K562 (cell line): ENCODE measurements at regions not wholly inside any gene's neighbourhood (a gene's known extent, or its start where the extent isn't known, plus 50 kb on each side); places are given as distances from the start of the nearest gene placed in this dataset.

Experiments used
- ATAC-seq: fragments of 200-7000 bp; cut with Tn5 transposase; 3 replicates; pipeline ENCODE4 v1.9.1; 2020; ENCODE audit warnings: moderate library complexity
- BruUV-seq: library from RNA; stranded (reverse); fragments of 400-500 nt; replicated peaks from 2 replicates; lab custom pipeline; 2021; lab: Mats Ljungman, UMichigan
- CTCF ChIA-PET: fragments of 300-600 bp; formaldehyde crosslinking; extraction: SDS; loops from one replicate; lab custom pipeline; 2021; ENCODE audit warnings: low intra/inter-chr PET ratio; lab: Yijun Ruan, JAX
- POLR2A ChIA-PET: fragments of 300-600, 350-650 bp; sonication (Branson Sonifier 250); formaldehyde crosslinking; extraction: SDS; loops from one replicate; lab custom pipeline; 2021; ENCODE audit warnings: antibody characterized with exemption, inconsistent platforms; lab: Yijun Ruan, JAX
- DNase-seq, 4 experiments: peaks; one replicate each; pipeline versions ENCODE4 v3.0.0 to v3.0.0-alpha.2; 2011 to 2018; ENCODE audit warnings: low spot score in 3 of 4, mixed read lengths in 3 of 4; ENCODE audit errors: extremely low read depth in 1 of 4
- FAIRE-seq: peaks from 2 replicates; lab custom pipeline; 2011; peaks lifted over from hg19 to GRCh38; lab: Jason Lieb, UNC
- H2AFZ ChIP-seq: 2 replicates; pipeline ENCODE4 v1.6.0; 2011; ENCODE audit warnings: low read depth, low read length, control low read depth, inconsistent platforms
- H3K27ac ChIP-seq: fragments of 200-600 bp; 3 replicates; pipeline ENCODE4 v1.8.0; 2011; ENCODE audit warnings: low read depth, mild to moderate bottlenecking, control low read depth, inconsistent platforms, low read length, moderate library complexity, mixed read lengths; ENCODE audit errors: extremely low read depth
- H3K27me3 ChIP-seq, 2 experiments: fragments of 300-600 bp in 1 of 2; 2 replicates in 1 of 2; 3 replicates in 1 of 2; pipeline versions ENCODE4 v1.6.0 to v1.8.0; 2011; ENCODE audit warnings: inconsistent platforms in 2 of 2, low read length in 2 of 2, mild to moderate bottlenecking in 1 of 2, mixed read lengths in 1 of 2, moderate library complexity in 1 of 2; ENCODE audit not compliant: control insufficient read depth in 2 of 2, insufficient read depth in 2 of 2
- H3K36me3 ChIP-seq: fragments of 300-600 bp; 3 replicates; pipeline ENCODE4 v1.8.0; 2011; ENCODE audit warnings: mild to moderate bottlenecking, low read length, inconsistent platforms; ENCODE audit not compliant: control insufficient read depth, insufficient read depth
- H3K4me1 ChIP-seq, 2 experiments: fragments of 200-600 bp in 1 of 2; replicated peaks in 1 of 2; 2 replicates in 1 of 2; 3 replicates in 1 of 2; pipeline versions ENCODE4 v1.5.1 to v1.8.0; 2011; ENCODE audit warnings: inconsistent platforms in 2 of 2, low read length in 2 of 2, mild to moderate bottlenecking in 1 of 2, mixed read lengths in 1 of 2, moderate library complexity in 1 of 2; ENCODE audit not compliant: control insufficient read depth in 2 of 2, insufficient read depth in 2 of 2
- H3K4me2 ChIP-seq: 2 replicates; pipeline ENCODE4 v1.6.1; 2011; ENCODE audit warnings: low read length, control low read depth, inconsistent platforms, mixed read lengths; ENCODE audit not compliant: insufficient read depth
- H3K4me3 ChIP-seq: fragments of 200-600 bp; sonication (generic), shearing (Covaris generic); 2 replicates; pipeline ENCODE4 v1.5.1; 2016; ENCODE audit warnings: control low read depth, inconsistent platforms
- H3K79me2 ChIP-seq: fragments of 200-600 bp; 3 replicates; pipeline ENCODE4 v1.8.0; 2011; ENCODE audit warnings: low read length, inconsistent platforms; ENCODE audit not compliant: control insufficient read depth, insufficient read depth
- H3K9ac ChIP-seq, 2 experiments: 2 replicates each; pipeline versions ENCODE4 v1.6.0 to v1.6.1; 2011; ENCODE audit warnings: low read depth in 2 of 2, low read length in 2 of 2, control low read depth in 1 of 2, inconsistent platforms in 1 of 2, mild to moderate bottlenecking in 1 of 2, mixed read lengths in 1 of 2; ENCODE audit not compliant: insufficient read depth in 1 of 2
- H3K9me1 ChIP-seq: one replicate; pipeline ENCODE4 v1.6.0; 2011; ENCODE audit warnings: inconsistent platforms, mild to moderate bottlenecking, low read length, moderate library complexity; ENCODE audit not compliant: control insufficient read depth, insufficient read depth
- H3K9me3 ChIP-seq: replicated peaks from 2 replicates; pipeline ENCODE4 v1.5.1; 2011; ENCODE audit warnings: low read depth, low read length, inconsistent platforms; ENCODE audit not compliant: control insufficient read depth, insufficient read depth
- H4K20me1 ChIP-seq: replicated peaks from 2 replicates; pipeline ENCODE4 v1.6.1; 2011; ENCODE audit warnings: low read length, inconsistent platforms, mixed read lengths; ENCODE audit not compliant: control insufficient read depth, insufficient read depth
- ARHGAP35 ChIP-seq: fragments of 450-650 bp; IDR thresholded peaks from 2 replicates; pipeline ENCODE4 v1.6.1; 2018; ENCODE audit not compliant: partially characterized antibody
- CBX3 ChIP-seq, 2 experiments: IDR thresholded peaks; 1 replicate in 1 of 2; 2 replicates in 1 of 2; pipeline ENCODE4 v1.6.1; 2012; ENCODE audit warnings: inconsistent platforms in 2 of 2, low read length in 2 of 2, borderline replicate concordance in 1 of 2, control low read depth in 1 of 2
- CCAR2 ChIP-seq: fragments of 200-400 bp; formaldehyde crosslinking; IDR thresholded peaks from 2 replicates; pipeline ENCODE4 v1.6.1; 2017; ENCODE audit warnings: mild to moderate bottlenecking, low read depth, low read length
- CEBPB ChIP-seq: fragments of 450-650 bp; IDR thresholded peaks from 2 replicates; pipeline ENCODE4 v1.6.1; 2016; ENCODE audit warnings: missing genetic modification characterization, missing compliant biosample characterization
- MAZ ChIP-seq, 2 experiments: fragments of 450-650 bp in 1 of 2; sonication (generic) in 1 of 2; formaldehyde crosslinking; IDR thresholded peaks in 1 of 2; conservative IDR thresholded peaks in 1 of 2; 2 replicates each; pipeline versions ENCODE4 v1.4.0 to v1.5.0; 2020; ENCODE audit warnings: mild to moderate bottlenecking in 1 of 2, missing genetic modification reagents in 1 of 2
- NFE2L1 ChIP-seq: fragments of 450-650 bp; IDR thresholded peaks from 2 replicates; pipeline ENCODE4 v1.6.1; 2016; ENCODE audit warnings: missing genetic modification characterization, low read depth, mild to moderate bottlenecking, missing compliant biosample characterization, moderate library complexity, borderline replicate concordance
- PHB2 ChIP-seq: fragments of 450-650 bp; IDR thresholded peaks from 2 replicates; pipeline ENCODE4 v1.6.1; 2017; ENCODE audit warnings: low read depth
- POLR3A ChIP-seq: IDR thresholded peaks from 2 replicates; pipeline ENCODE4 v1.6.1; 2011; ENCODE audit warnings: borderline replicate concordance, mild to moderate bottlenecking, moderate library complexity; ENCODE audit not compliant: insufficient read length, insufficient read depth; ENCODE audit errors: extremely low read depth
- SMAD1 ChIP-seq: fragments of 150-350 bp; IDR thresholded peaks from 2 replicates; pipeline ENCODE4 v1.6.1; 2014; ENCODE audit warnings: low read length, low read depth; ENCODE audit not compliant: partially characterized antibody
- TOE1 ChIP-seq, 2 experiments: fragments of 450-650 bp in 1 of 2; sonication (generic) in 1 of 2; formaldehyde crosslinking in 1 of 2; IDR thresholded peaks; 2 replicates each; pipeline versions ENCODE4 v1.7.1 to v1.8.0; 2016 to 2022; ENCODE audit warnings: borderline replicate concordance in 2 of 2, mild to moderate bottlenecking in 2 of 2, antibody characterized with exemption in 1 of 2, inconsistent platforms in 1 of 2, low read depth in 1 of 2, missing genetic modification reagents in 1 of 2, moderate library complexity in 1 of 2
- ZC3H8 ChIP-seq: fragments of 450-650 bp; IDR thresholded peaks from 2 replicates; pipeline ENCODE4 v1.6.1; 2017
- ZNF146 ChIP-seq: IDR thresholded peaks from one replicate; pipeline ENCODE4 v1.6.1; 2018; ENCODE audit warnings: missing compliant biosample characterization; ENCODE audit not compliant: unreplicated experiment
- WGBS: fragments of 100-300 bp; shearing (Covaris generic); methylation state at CpG from one replicate; pipeline ENCODE4 v1.1.6; 2016; ENCODE audit warnings: low coverage, mixed read lengths; ENCODE audit not compliant: insufficient coverage; ENCODE audit errors: missing lambda C conversion rate; 5-methylcytosine and 5-hydroxymethylcytosine counted together
- in situ Hi-C: fragments of 300-500 bp; cut with MboI; formaldehyde crosslinking; loops from 4 replicates; pipeline ENCODE4 v1.15.0; 2018; ENCODE audit warnings: inconsistent platforms, mixed read lengths
- intact Hi-C: fragments of 100-400 bp; cut with micrococcal nuclease; formaldehyde crosslinking; loops from 2 replicates; pipeline ENCODE4 v1.14.2; 2022

DNA sequence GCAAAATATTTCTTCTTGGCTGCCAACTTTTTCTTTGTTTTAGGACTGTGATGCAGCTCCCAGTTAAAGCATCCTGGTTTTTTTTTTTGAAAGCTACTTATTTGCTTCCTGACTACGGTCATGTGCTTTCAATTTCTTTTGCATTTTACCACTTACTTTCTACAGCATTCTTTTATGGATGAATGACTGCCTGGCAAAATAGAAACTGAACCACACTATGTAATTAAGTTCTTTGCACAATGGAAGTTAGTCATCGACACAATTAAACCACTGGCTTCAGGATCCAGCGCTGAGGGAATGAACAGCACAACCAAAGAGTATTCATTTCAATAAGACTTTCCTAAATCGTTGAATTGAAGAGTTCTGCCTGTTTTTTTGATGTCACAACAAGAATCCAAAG is 82.2 kb upstream of the EPHA3 start:
- ATAC-seq (no peak), DNase-seq (no peak), FAIRE-seq (no peak)
- WGBS = 0% methylated on average over 4 of the region's 4 CpGs
- BruUV-seq = no TSS peak
- no peaks in the 10 kb centered on the region for H3K27me3 ChIP-seq
- intact Hi-C loops = no loop called here
- H2AFZ ChIP-seq = no peak overlapping the region
- CTCF ChIA-PET = no interaction called here
- H3K9me1 ChIP-seq = no peaks in the 10 kb centered on the region
- no peaks in the 10 kb centered on the region for H3K79me2 ChIP-seq
- H3K4me2 ChIP-seq = no peak overlapping the region
- H3K36me3 ChIP-seq = no peaks in the 10 kb centered on the region
- in situ Hi-C loops = no loop called here
- no peaks in the 10 kb centered on the region for H4K20me1 ChIP-seq
- no peaks in the 10 kb centered on the region for H3K9me3 ChIP-seq
- H3K27ac ChIP-seq = no peak overlapping the region
- H3K9ac ChIP-seq = no peak overlapping the region
- TF ChIP-seq NFE2L1 (tag) (no peak), TOE1 (IDR thresholded peaks at IDR 0.05; ENCODE audit: borderline replicate concordance) (no peak), TOE1 (CRISPR knock-in tag; IDR thresholded peaks at IDR 0.05; ENCODE audit: borderline replicate concordance, low read depth) (no peak), PHB2 (no peak), CEBPB (no peak), CCAR2 (no peak), ARHGAP35 (no peak), ZC3H8 (no peak), SMAD1 (no peak), MAZ (CRISPR knock-in tag; conservative IDR thresholded peaks at IDR 0.05 in 1 of 2, IDR thresholded peaks at IDR 0.05 in 1 of 2) (no peak), CBX3 (IDR thresholded peaks at IDR 0.05; ENCODE audit: borderline replicate concordance in 1 of 2, low read length in 2 of 2) (no peak), POLR3A (no peak), ZNF146 (CRISPR knock-in tag) (no peak)
- H3K4me1 ChIP-seq = no peaks in the 10 kb centered on the region
- H3K4me3 ChIP-seq = no peak overlapping the region
- POLR2A ChIA-PET = no interaction called here
